Caco-2 (cell line): ENCODE measurements at regions not wholly inside any gene's neighbourhood (a gene's known extent, or its start where the extent isn't known, plus 50 kb on each side); places are given as distances from the start of the nearest gene placed in this dataset.

Experiments
- BruUV-seq: library from RNA; stranded (reverse); fragments of 400-500 nt; replicated peaks from 2 replicates; lab custom pipeline; 2021; lab: Mats Ljungman, UMichigan
- CTCF ChIA-PET: fragments of 300-600 bp; sonication (Branson Sonifier 250); formaldehyde crosslinking; loops from one replicate; lab custom pipeline; 2022; ENCODE audit warnings: antibody characterized with exemption; lab: Charles Lee
- POLR2A ChIA-PET: fragments of 300-600 bp; sonication (Branson Sonifier 250); formaldehyde crosslinking; loops from one replicate; lab custom pipeline; 2022; ENCODE audit warnings: antibody characterized with exemption; lab: Charles Lee
- DNase-seq, 2 experiments: peaks; one replicate each; pipeline versions ENCODE4 v3.0.0 to v3.0.0-alpha.2; 2020 to 2022
- H3K27me3 ChIP-seq: replicated peaks from 2 replicates; pipeline ENCODE4 v1.6.0; 2011; ENCODE audit warnings: low read length; ENCODE audit not compliant: control insufficient read depth, insufficient read depth
- H3K36me3 ChIP-seq: 2 replicates; pipeline ENCODE4 v1.5.1; 2011; ENCODE audit warnings: low read length; ENCODE audit not compliant: control insufficient read depth, insufficient read depth
- H3K4me1 ChIP-seq: fragments of 250-450 bp; sonication (Bioruptor Pico); 2 replicates; pipeline ENCODE4 v1.5.1; 2020; ENCODE audit warnings: mild to moderate bottlenecking
- H3K4me3 ChIP-seq: 2 replicates; pipeline ENCODE4 v1.5.1; 2011; ENCODE audit warnings: low read depth, mild to moderate bottlenecking, control low read depth, low read length
- H3K9me3 ChIP-seq: fragments of 250-450 bp; sonication (Bioruptor Pico); 2 replicates; pipeline ENCODE4 v1.5.1; 2020; ENCODE audit warnings: mild to moderate bottlenecking, moderate library complexity
- H3K27ac Mint-ChIP-seq: one replicate; pipeline ENCODE4 v1.8.0; 2022; ENCODE audit warnings: mixed read lengths; ENCODE audit not compliant: unreplicated experiment
- H3K27me3 Mint-ChIP-seq: one replicate; pipeline ENCODE4 v1.8.0; 2022; ENCODE audit warnings: mixed read lengths; ENCODE audit not compliant: insufficient read depth, unreplicated experiment
- H3K36me3 Mint-ChIP-seq: one replicate; pipeline ENCODE4 v1.8.0; 2022; ENCODE audit warnings: mild to moderate bottlenecking, mixed read lengths; ENCODE audit not compliant: insufficient read depth, unreplicated experiment
- H3K4me1 Mint-ChIP-seq: one replicate; pipeline ENCODE4 v1.8.0; 2022; ENCODE audit warnings: low read depth, mixed read lengths; ENCODE audit not compliant: unreplicated experiment
- H3K4me3 Mint-ChIP-seq: one replicate; pipeline ENCODE4 v1.8.0; 2022; ENCODE audit warnings: mild to moderate bottlenecking, moderate library complexity, mixed read lengths; ENCODE audit not compliant: unreplicated experiment
- H3K9me3 Mint-ChIP-seq: one replicate; pipeline ENCODE4 v1.8.0; 2022; ENCODE audit warnings: mixed read lengths; ENCODE audit not compliant: unreplicated experiment
- intact Hi-C: fragments of 100-400 bp; cut with micrococcal nuclease; formaldehyde crosslinking; loops from one replicate; pipeline ENCODE4 v1.10.0; 2022; ENCODE audit not compliant: unreplicated experiment
- TF ChIP-seq, protein P1 (sequence below), 2 experiments: fragments of 200-600 bp in 1 of 2; IDR thresholded peaks; 1 replicate in 1 of 2; 2 replicates in 1 of 2; pipeline versions ENCODE4 v1.5.1 to v1.8.0; 2011 to 2022; ENCODE audit warnings: antibody characterized with exemption in 1 of 2, control low read depth in 1 of 2, inconsistent platforms in 1 of 2, low read depth in 1 of 2, low read length in 1 of 2, mild to moderate bottlenecking in 1 of 2, moderate library complexity in 1 of 2; ENCODE audit not compliant: insufficient read depth in 1 of 2, severe bottlenecking in 1 of 2, unreplicated experiment in 1 of 2

DNA sequence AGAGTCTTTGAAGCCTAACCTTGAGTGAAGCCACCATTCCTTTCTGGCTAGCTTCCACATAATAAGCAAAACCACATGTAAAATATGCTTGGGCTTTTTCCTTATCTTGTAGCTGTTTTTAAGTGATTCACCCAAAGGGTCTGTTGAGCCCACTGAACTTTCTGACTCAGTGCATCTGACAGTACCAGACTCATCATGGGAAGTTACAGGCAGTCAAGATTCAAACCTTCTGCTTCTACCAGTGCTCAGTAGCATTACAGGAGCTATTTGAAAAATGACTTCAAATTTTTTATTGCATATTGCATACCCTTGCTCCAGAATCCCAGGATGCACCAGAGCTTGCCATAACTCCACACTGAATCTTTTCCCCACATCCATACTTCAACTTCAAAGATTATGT lies 87.5 kb upstream of the PTPRD start:
- Mint-ChIP-seq H3K9me3 (no peaks in the 10 kb centered on the region), H3K4me3 (no peak overlapping the region), H3K27ac (no peak overlapping the region), H3K36me3 (no peaks in the 10 kb centered on the region), H3K27me3 (no peaks in the 10 kb centered on the region), H3K4me1 (no peaks in the 10 kb centered on the region)
- H3K4me1 ChIP-seq = no peaks in the 10 kb centered on the region
- TF ChIP-seq, protein P1, sequence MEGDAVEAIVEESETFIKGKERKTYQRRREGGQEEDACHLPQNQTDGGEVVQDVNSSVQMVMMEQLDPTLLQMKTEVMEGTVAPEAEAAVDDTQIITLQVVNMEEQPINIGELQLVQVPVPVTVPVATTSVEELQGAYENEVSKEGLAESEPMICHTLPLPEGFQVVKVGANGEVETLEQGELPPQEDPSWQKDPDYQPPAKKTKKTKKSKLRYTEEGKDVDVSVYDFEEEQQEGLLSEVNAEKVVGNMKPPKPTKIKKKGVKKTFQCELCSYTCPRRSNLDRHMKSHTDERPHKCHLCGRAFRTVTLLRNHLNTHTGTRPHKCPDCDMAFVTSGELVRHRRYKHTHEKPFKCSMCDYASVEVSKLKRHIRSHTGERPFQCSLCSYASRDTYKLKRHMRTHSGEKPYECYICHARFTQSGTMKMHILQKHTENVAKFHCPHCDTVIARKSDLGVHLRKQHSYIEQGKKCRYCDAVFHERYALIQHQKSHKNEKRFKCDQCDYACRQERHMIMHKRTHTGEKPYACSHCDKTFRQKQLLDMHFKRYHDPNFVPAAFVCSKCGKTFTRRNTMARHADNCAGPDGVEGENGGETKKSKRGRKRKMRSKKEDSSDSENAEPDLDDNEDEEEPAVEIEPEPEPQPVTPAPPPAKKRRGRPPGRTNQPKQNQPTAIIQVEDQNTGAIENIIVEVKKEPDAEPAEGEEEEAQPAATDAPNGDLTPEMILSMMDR (IDR thresholded peaks at IDR 0.05; ENCODE audit: insufficient read depth in 1 of 2, low read depth in 1 of 2, low read length in 1 of 2, severe bottlenecking in 1 of 2, unreplicated experiment in 1 of 2) = no peak
- POLR2A ChIA-PET = no interaction called here
- intact Hi-C loops = no loop called here
- no peaks in the 10 kb centered on the region for H3K27me3 ChIP-seq
- H3K9me3 ChIP-seq = no peaks in the 10 kb centered on the region
- BruUV-seq = no TSS peak
- no peak overlapping the region for H3K4me3 ChIP-seq
- CTCF ChIA-PET = no interaction called here
- DNase-seq = no peak
- H3K36me3 ChIP-seq = no peaks in the 10 kb centered on the region

DNA sequence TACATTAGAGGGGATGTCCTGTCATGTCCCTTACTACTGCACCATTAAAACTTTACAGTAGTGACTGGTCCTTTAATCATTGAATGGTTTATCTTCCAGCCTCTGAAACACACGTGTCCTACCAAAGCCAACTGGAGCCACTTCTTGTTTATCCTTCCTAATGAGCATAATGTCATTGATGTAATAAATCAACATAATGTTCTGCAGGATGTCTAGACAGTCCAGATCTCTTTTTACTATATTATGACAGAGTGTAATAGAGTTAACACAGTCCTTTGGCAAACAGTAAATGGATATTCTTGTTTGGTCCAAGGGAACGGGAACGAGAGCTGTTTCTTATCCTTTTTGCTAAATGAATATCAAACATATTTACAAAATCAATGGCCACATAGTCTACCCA lies 88.1 kb upstream of the PTPRD start:
- H3K9me3 Mint-ChIP-seq = no peaks in the 10 kb centered on the region
- POLR2A ChIA-PET = no interaction called here
- BruUV-seq = no TSS peak

DNA sequence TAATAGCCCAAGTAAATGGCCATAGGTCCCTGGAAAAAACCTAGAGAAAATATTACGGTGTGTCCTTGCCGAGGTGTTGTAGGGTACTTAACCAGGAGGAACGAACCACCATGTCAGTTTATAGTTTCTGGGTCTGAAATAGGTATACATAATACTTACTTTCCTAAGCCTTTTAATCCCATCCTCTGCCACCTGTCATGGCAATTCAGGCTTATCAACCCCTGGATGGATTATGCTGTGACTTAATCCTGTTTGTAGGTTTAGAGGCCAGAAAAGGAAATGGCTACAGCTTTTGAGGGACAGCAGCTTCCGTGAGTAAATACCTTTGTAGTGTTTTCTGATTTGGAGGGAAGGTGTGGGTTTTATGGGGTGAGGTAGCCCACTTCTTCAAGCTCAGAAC lies 89.1 kb upstream of the PTPRD start:
- CTCF ChIA-PET = no interaction called here
- Mint-ChIP-seq H3K4me1 (no peaks in the 10 kb centered on the region), H3K27me3 (no peaks in the 10 kb centered on the region), H3K9me3 (no peaks in the 10 kb centered on the region), H3K27ac (no peak overlapping the region), H3K4me3 (no peak overlapping the region), H3K36me3 (no peaks in the 10 kb centered on the region)
- Histone ChIP-seq H3K36me3 (no peaks in the 10 kb centered on the region), H3K4me3 (no peak overlapping the region), H3K27me3 (no peaks in the 10 kb centered on the region), H3K9me3 (no peaks in the 10 kb centered on the region), H3K4me1 (no peaks in the 10 kb centered on the region)
- DNase-seq = no peak
- intact Hi-C loops = no loop called here
- POLR2A ChIA-PET = no interaction called here
- TF ChIP-seq, protein P1 (IDR thresholded peaks at IDR 0.05; ENCODE audit: insufficient read depth in 1 of 2, low read depth in 1 of 2, low read length in 1 of 2, severe bottlenecking in 1 of 2, unreplicated experiment in 1 of 2) = no peak
- no TSS peak for BruUV-seq

More for the DNA sequence above, 88.1 kb upstream of the PTPRD start:
- TF ChIP-seq, protein P1 (IDR thresholded peaks at IDR 0.05; ENCODE audit: insufficient read depth in 1 of 2, low read depth in 1 of 2, low read length in 1 of 2, severe bottlenecking in 1 of 2, unreplicated experiment in 1 of 2) = no peak
- intact Hi-C loops = no loop called here
- no peak overlapping the region for H3K27ac Mint-ChIP-seq
- no peaks in the 10 kb centered on the region for H3K36me3 ChIP-seq
- no peak overlapping the region for H3K4me3 ChIP-seq
- CTCF ChIA-PET = no interaction called here
- H3K4me1 ChIP-seq = no peaks in the 10 kb centered on the region
- DNase-seq = no peak
- H3K4me3 Mint-ChIP-seq = no peak overlapping the region
- H3K4me1 Mint-ChIP-seq = no peaks in the 10 kb centered on the region
- H3K27me3 ChIP-seq = no peaks in the 10 kb centered on the region
- H3K27me3 Mint-ChIP-seq = no peaks in the 10 kb centered on the region
- H3K9me3 ChIP-seq = no peaks in the 10 kb centered on the region
- no peaks in the 10 kb centered on the region for H3K36me3 Mint-ChIP-seq
